Left ventricle myocardium inferior (tissue), 1 donor: ENCODE measurements at regions not wholly inside any gene's neighbourhood (a gene's known extent, or its start where the extent isn't known, plus 50 kb on each side); places are given as distances from the start of the nearest gene placed in this dataset.

Source experiments
- DNase-seq: peaks from one replicate; pipeline ENCODE4 v3.0.0-alpha.2; 2020
- H3K27ac ChIP-seq: fragments of 200-600 bp; replicated peaks from 2 replicates; pipeline ENCODE4 v1.8.0; 2021
- H3K27me3 ChIP-seq: fragments of 200-600 bp; 2 replicates; pipeline ENCODE4 v1.8.0; 2021; ENCODE audit warnings: low read depth
- H3K36me3 ChIP-seq: fragments of 200-600 bp; 2 replicates; pipeline ENCODE4 v1.8.0; 2021
- H3K4me1 ChIP-seq: fragments of 200-600 bp; 2 replicates; pipeline ENCODE4 v1.8.0; 2021
- H3K4me3 ChIP-seq: fragments of 200-600 bp; 2 replicates; pipeline ENCODE4 v1.8.0; 2021; ENCODE audit warnings: mild to moderate bottlenecking, moderate library complexity
- H3K9me3 ChIP-seq: fragments of 200-600 bp; replicated peaks from 2 replicates; pipeline ENCODE4 v1.8.0; 2021
- intact Hi-C: fragments of 100-400 bp; cut with micrococcal nuclease; formaldehyde crosslinking; loops from one replicate; pipeline ENCODE4 v1.11.0; 2022
- TF ChIP-seq, protein P1 (sequence below): fragments of 200-600 bp; IDR thresholded peaks from 2 replicates; pipeline ENCODE4 v1.8.0; 2021; ENCODE audit warnings: antibody characterized with exemption, mild to moderate bottlenecking, borderline replicate concordance
- donor health status: DM: no; HTN: yes; CAD: no; lungs with severe emphysema.

GRCh38 chr7:131026297-131027000 is 292.4 kb upstream of the KLF14 start:
- TF ChIP-seq, protein P1, sequence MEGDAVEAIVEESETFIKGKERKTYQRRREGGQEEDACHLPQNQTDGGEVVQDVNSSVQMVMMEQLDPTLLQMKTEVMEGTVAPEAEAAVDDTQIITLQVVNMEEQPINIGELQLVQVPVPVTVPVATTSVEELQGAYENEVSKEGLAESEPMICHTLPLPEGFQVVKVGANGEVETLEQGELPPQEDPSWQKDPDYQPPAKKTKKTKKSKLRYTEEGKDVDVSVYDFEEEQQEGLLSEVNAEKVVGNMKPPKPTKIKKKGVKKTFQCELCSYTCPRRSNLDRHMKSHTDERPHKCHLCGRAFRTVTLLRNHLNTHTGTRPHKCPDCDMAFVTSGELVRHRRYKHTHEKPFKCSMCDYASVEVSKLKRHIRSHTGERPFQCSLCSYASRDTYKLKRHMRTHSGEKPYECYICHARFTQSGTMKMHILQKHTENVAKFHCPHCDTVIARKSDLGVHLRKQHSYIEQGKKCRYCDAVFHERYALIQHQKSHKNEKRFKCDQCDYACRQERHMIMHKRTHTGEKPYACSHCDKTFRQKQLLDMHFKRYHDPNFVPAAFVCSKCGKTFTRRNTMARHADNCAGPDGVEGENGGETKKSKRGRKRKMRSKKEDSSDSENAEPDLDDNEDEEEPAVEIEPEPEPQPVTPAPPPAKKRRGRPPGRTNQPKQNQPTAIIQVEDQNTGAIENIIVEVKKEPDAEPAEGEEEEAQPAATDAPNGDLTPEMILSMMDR: no peak
- no peak overlapping the region for H3K27ac ChIP-seq
- no peaks in the 10 kb centered on the region for H3K27me3 ChIP-seq
- H3K4me3 ChIP-seq: no peak overlapping the region
- peaks cover 10% of the 10 kb centered on the region for H3K36me3 ChIP-seq
- H3K4me1 ChIP-seq: peaks cover 74% of the 10 kb centered on the region
- no peaks in the 10 kb centered on the region for H3K9me3 ChIP-seq
- intact Hi-C loops: no loop called here
- no peak for DNase-seq

GRCh38 chr7:131027287-131027773 is 293.3 kb upstream of the KLF14 start:
- TF ChIP-seq, protein P1: no peak
- intact Hi-C loops: no loop called here
- Histone ChIP-seq H3K27me3 (no peaks in the 10 kb centered on the region), H3K36me3 (peaks cover 10% of the 10 kb centered on the region), H3K4me3 (no peak overlapping the region), H3K9me3 (no peaks in the 10 kb centered on the region), H3K4me1 (peaks cover 74% of the 10 kb centered on the region), H3K27ac (peak overlapping the region; percentile 49)
- DNase-seq: peak; percentile 50

- H3K4me1 ChIP-seq: peaks cover 80% of the 10 kb centered on the region
- H3K36me3 ChIP-seq: peaks cover 3% of the 10 kb centered on the region
- intact Hi-C loops: no loop called here
- no peak for DNase-seq
- no peak overlapping the region for H3K4me3 ChIP-seq
- H3K27me3 ChIP-seq: no peaks in the 10 kb centered on the region
- TF ChIP-seq, protein P1: no peak
- no peak overlapping the region for H3K27ac ChIP-seq
- no peaks in the 10 kb centered on the region for H3K9me3 ChIP-seq
These were observed 294.3 kb upstream of the KLF14 start for GRCh38 chr7:131028295-131028694.

GRCh38 chr7:131029002-131029401 is 295.0 kb upstream of the KLF14 start:
- intact Hi-C loops: no loop called here
- Histone ChIP-seq H3K4me1 (peaks cover 87% of the 10 kb centered on the region), H3K27ac (no peak overlapping the region)

GRCh38 chr7:131031099-131031868 is 296.4 kb upstream of the MKLN1 start:
- intact Hi-C loops: no loop called here
- H3K4me3 ChIP-seq: no peak overlapping the region
- no peaks in the 10 kb centered on the region for H3K36me3 ChIP-seq
- no peaks in the 10 kb centered on the region for H3K9me3 ChIP-seq
- no peaks in the 10 kb centered on the region for H3K27me3 ChIP-seq
- peak overlapping the region; percentile 10 for H3K27ac ChIP-seq
- no peak for DNase-seq
- TF ChIP-seq, protein P1: no peak
- H3K4me1 ChIP-seq: peaks cover 91% of the 10 kb centered on the region

More at GRCh38 chr7:131029002-131029401, 295.0 kb upstream of the KLF14 start:
- Histone ChIP-seq H3K27me3 (no peaks in the 10 kb centered on the region), H3K9me3 (no peaks in the 10 kb centered on the region), H3K36me3 (no peaks in the 10 kb centered on the region), H3K4me3 (no peak overlapping the region)
- TF ChIP-seq, protein P1: no peak
- no peak for DNase-seq
